H1 (cell line): ENCODE measurements at regions not wholly inside any gene's neighbourhood (a gene's known extent, or its start where the extent isn't known, plus 50 kb on each side); places are given as distances from the start of the nearest gene placed in this dataset.

Experiments
- CTCF ChIA-PET: fragments of 300-600 bp; sonication (Branson Sonifier 250); formaldehyde crosslinking; loops from one replicate; lab custom pipeline; 2021; ENCODE audit not compliant: partially characterized antibody; lab: Charles Lee
- POLR2A ChIA-PET: fragments of 300-600 bp; sonication (Branson Sonifier 250); formaldehyde crosslinking; loops from one replicate; lab custom pipeline; 2021; ENCODE audit warnings: inconsistent platforms; ENCODE audit not compliant: partially characterized antibody; lab: Charles Lee
- DNase-seq, 2 experiments: peaks; one replicate each; pipeline versions ENCODE4 v3.0.0 to v3.0.0-alpha.2; 2010 to 2022; ENCODE audit warnings: low spot score in 2 of 2, low read depth in 1 of 2, mixed read lengths in 1 of 2
- FAIRE-seq: peaks from 2 replicates; lab custom pipeline; 2011; peaks lifted over from hg19 to GRCh38; lab: Jason Lieb, UNC
- H2AFZ ChIP-seq: 2 replicates; pipeline ENCODE4 v1.8.1; 2012; ENCODE audit warnings: low read length, inconsistent platforms
- H2AK5ac ChIP-seq: 2 replicates; pipeline ENCODE4 v1.6.1; 2013; ENCODE audit warnings: low read depth, low read length
- H2BK120ac ChIP-seq: replicated peaks from 2 replicates; pipeline ENCODE3; 2013; ENCODE audit warnings: low read depth, low read length, inconsistent platforms
- H2BK12ac ChIP-seq: 2 replicates; pipeline ENCODE4 v1.6.1; 2013; ENCODE audit warnings: low read depth, low read length
- H2BK15ac ChIP-seq: 2 replicates; pipeline ENCODE4 v1.6.1; 2013; ENCODE audit warnings: low read length
- H2BK20ac ChIP-seq: 2 replicates; pipeline ENCODE4 v1.6.1; 2013; ENCODE audit warnings: low read length
- H2BK5ac ChIP-seq: 2 replicates; pipeline ENCODE4 v1.6.1; 2013; ENCODE audit warnings: low read depth, low read length
- H3K14ac ChIP-seq: 2 replicates; pipeline ENCODE4 v1.6.1; 2013; ENCODE audit warnings: inconsistent platforms; ENCODE audit not compliant: insufficient read length
- H3K18ac ChIP-seq: 2 replicates; pipeline ENCODE4 v1.6.1; 2013; ENCODE audit warnings: low read length; ENCODE audit errors: extremely low read depth
- H3K23ac ChIP-seq: 2 replicates; pipeline ENCODE4 v1.6.1; 2013; ENCODE audit warnings: inconsistent platforms; ENCODE audit not compliant: insufficient read length
- H3K23me2 ChIP-seq: 2 replicates; pipeline ENCODE4 v1.6.1; 2013; ENCODE audit warnings: low read depth, low read length
- H3K27ac ChIP-seq: 2 replicates; pipeline ENCODE4 v1.6.1; 2011; ENCODE audit warnings: low read depth, low read length, inconsistent platforms
- H3K27me3 ChIP-seq, 4 experiments: replicated peaks in 1 of 4; 1 replicate in 1 of 4; 2 replicates in 3 of 4; pipeline versions ENCODE4 v1.6.1 to v1.8.1; 2011 to 2013; ENCODE audit warnings: low read length in 3 of 4, mild to moderate bottlenecking in 3 of 4, inconsistent platforms in 2 of 4, mixed read lengths in 2 of 4, moderate library complexity in 1 of 4; ENCODE audit not compliant: control insufficient read depth in 3 of 4, insufficient read depth in 3 of 4; ENCODE audit errors: extremely low read depth in 1 of 4
- H3K36me3 ChIP-seq, 4 experiments: 2 replicates each; pipeline versions ENCODE4 v1.6.1 to v1.8.1; 2011 to 2013; ENCODE audit warnings: mild to moderate bottlenecking in 4 of 4, low read length in 3 of 4, moderate library complexity in 2 of 4, control low read depth in 1 of 4, inconsistent platforms in 1 of 4; ENCODE audit not compliant: insufficient read depth in 4 of 4, control insufficient read depth in 2 of 4
- H3K4ac ChIP-seq: replicated peaks from 2 replicates; pipeline ENCODE3; 2013; ENCODE audit warnings: low read length, low read depth, mixed read lengths, inconsistent platforms; ENCODE audit not compliant: insufficient read length
- H3K4me1 ChIP-seq, 4 experiments: replicated peaks in 1 of 4; 1 replicate in 1 of 4; 2 replicates in 3 of 4; pipeline versions ENCODE4 v1.6.1 to v1.8.1; 2011 to 2013; ENCODE audit warnings: low read length in 3 of 4, inconsistent platforms in 2 of 4, mixed read lengths in 1 of 4; ENCODE audit not compliant: insufficient read depth in 4 of 4, control insufficient read depth in 3 of 4
- H3K4me2 ChIP-seq, 2 experiments: 2 replicates each; pipeline versions ENCODE4 v1.6.1 to v1.8.1; 2011 to 2013; ENCODE audit warnings: low read depth in 2 of 2, low read length in 2 of 2, control low read depth in 1 of 2, inconsistent platforms in 1 of 2, mild to moderate bottlenecking in 1 of 2; ENCODE audit not compliant: insufficient read depth in 1 of 2
- H3K4me3 ChIP-seq, 4 experiments: fragments of 200-600, 300-600 bp in 1 of 4; sonication (generic), shearing (Covaris generic), sonication (Bioruptor Twin) in 1 of 4; 2 replicates each; pipeline versions ENCODE4 v1.5.1 to v1.8.1; 2011 to 2016; ENCODE audit warnings: low read length in 4 of 4, low read depth in 3 of 4, control low read depth in 2 of 4, inconsistent platforms in 2 of 4, mild to moderate bottlenecking in 2 of 4, mixed read lengths in 1 of 4, moderate library complexity in 1 of 4; ENCODE audit not compliant: insufficient read depth in 2 of 4; ENCODE audit errors: extremely low read depth in 1 of 4
- H3K56ac ChIP-seq: replicated peaks from 2 replicates; pipeline ENCODE3; 2013; ENCODE audit warnings: low read depth, mild to moderate bottlenecking, mixed read lengths, low read length, inconsistent platforms; ENCODE audit not compliant: insufficient read length
- H3K79me1 ChIP-seq: 2 replicates; pipeline ENCODE4 v1.6.1; 2013; ENCODE audit warnings: low read depth, low read length, control low read depth
- H3K79me2 ChIP-seq, 2 experiments: 2 replicates each; pipeline versions ENCODE4 v1.6.1 to v1.8.1; 2012 to 2013; ENCODE audit warnings: low read length in 2 of 2, mild to moderate bottlenecking in 2 of 2, inconsistent platforms in 1 of 2; ENCODE audit not compliant: insufficient read depth in 2 of 2, control insufficient read depth in 1 of 2
- H3K9ac ChIP-seq, 4 experiments: replicated peaks in 1 of 4; 1 replicate in 1 of 4; 2 replicates in 3 of 4; pipeline versions ENCODE4 v1.6.1 to v1.8.1; 2011 to 2013; ENCODE audit warnings: low read depth in 3 of 4, low read length in 3 of 4, control low read depth in 2 of 4, mild to moderate bottlenecking in 2 of 4, moderate library complexity in 2 of 4, inconsistent platforms in 1 of 4; ENCODE audit errors: extremely low read depth in 1 of 4
- H3K9me3 ChIP-seq, 2 experiments: 2 replicates each; pipeline versions ENCODE4 v1.6.1 to v1.8.1; 2012 to 2013; ENCODE audit warnings: mild to moderate bottlenecking in 2 of 2, moderate library complexity in 2 of 2, control low read depth in 1 of 2, inconsistent platforms in 1 of 2, low read depth in 1 of 2, low read length in 1 of 2, mixed read lengths in 1 of 2; ENCODE audit not compliant: insufficient read depth in 2 of 2
- H4K20me1 ChIP-seq, 2 experiments: replicated peaks in 1 of 2; 2 replicates each; pipeline versions ENCODE3 to v1.8.1; 2011 to 2013; ENCODE audit warnings: inconsistent platforms in 2 of 2, low read length in 2 of 2, mild to moderate bottlenecking in 1 of 2; ENCODE audit not compliant: insufficient read depth in 2 of 2, control insufficient read depth in 1 of 2
- H4K5ac ChIP-seq: 2 replicates; pipeline ENCODE4 v1.6.1; 2013; ENCODE audit warnings: low read length, low read depth, mixed read lengths, inconsistent platforms; ENCODE audit not compliant: insufficient read length
- H4K8ac ChIP-seq: 2 replicates; pipeline ENCODE4 v1.8.0; 2013; ENCODE audit warnings: mild to moderate bottlenecking, moderate library complexity, low read length, inconsistent platforms; ENCODE audit not compliant: insufficient read depth; ENCODE audit errors: extremely low read depth
- H4K91ac ChIP-seq: replicated peaks from 2 replicates; pipeline ENCODE3; 2013; ENCODE audit warnings: low read length, mixed read lengths, inconsistent platforms; ENCODE audit not compliant: insufficient read length
- ASH2L ChIP-seq: fragments of 200-600, 300-600 bp; sonication (generic); IDR thresholded peaks from one replicate; pipeline ENCODE4 v1.7.1; 2017; ENCODE audit warnings: low read length
- BCL11A ChIP-seq, 2 experiments: IDR thresholded peaks; one replicate each; pipeline ENCODE4 v1.6.1; 2011; ENCODE audit warnings: low read depth in 2 of 2, low read length in 2 of 2, mild to moderate bottlenecking in 2 of 2
- CEBPB ChIP-seq: IDR thresholded peaks from 2 replicates; pipeline ENCODE4 v1.6.1; 2012; ENCODE audit warnings: low read depth, low read length
- MAFK ChIP-seq: IDR thresholded peaks from 2 replicates; pipeline ENCODE4 v1.6.1; 2012; ENCODE audit warnings: low read depth, mild to moderate bottlenecking, improper control_type of control experiment, low read length
- NANOG ChIP-seq: IDR thresholded peaks from 2 replicates; pipeline ENCODE4 v1.6.1; 2011; ENCODE audit warnings: low read length, low read depth, mild to moderate bottlenecking, inconsistent platforms; ENCODE audit not compliant: insufficient read depth, poor library complexity, severe bottlenecking
- SP2 ChIP-seq: IDR thresholded peaks from 2 replicates; pipeline ENCODE4 v1.6.1; 2012; ENCODE audit warnings: mild to moderate bottlenecking, low read length, inconsistent platforms
- TBP ChIP-seq: IDR thresholded peaks from 2 replicates; pipeline ENCODE4 v1.6.1; 2011; ENCODE audit warnings: low read depth, low read length, improper control_type of control experiment
- TCF12 ChIP-seq: IDR thresholded peaks from 2 replicates; pipeline ENCODE4 v1.6.1; 2011; ENCODE audit warnings: low read depth, mild to moderate bottlenecking, low read length
- WGBS, 2 experiments: shearing (Covaris generic) in 1 of 2; methylation state at CpG; one replicate each; pipeline versions ENCODE4 v1.1.6 to v1.1.7; 2013 to 2015; ENCODE audit warnings: low lambda C conversion rate in 2 of 2, mixed read lengths in 2 of 2, inconsistent platforms in 1 of 2, low coverage in 1 of 2, missing lambda C conversion rate in 1 of 2; ENCODE audit not compliant: insufficient replicate concordance in 2 of 2, insufficient coverage in 1 of 2, insufficient read length in 1 of 2; ENCODE audit errors: extremely low coverage in 1 of 2, missing lambda C conversion rate in 1 of 2; 5-methylcytosine and 5-hydroxymethylcytosine counted together
- TF ChIP-seq, protein P1 (sequence below): IDR thresholded peaks from 2 replicates; pipeline ENCODE4 v1.6.1; 2012; ENCODE audit warnings: inconsistent platforms
- TF ChIP-seq, protein P2 (sequence below): IDR thresholded peaks from 2 replicates; pipeline ENCODE4 v1.6.1; 2012; ENCODE audit warnings: low read length, inconsistent platforms
- TF ChIP-seq, protein P3 (sequence below), 3 experiments: IDR thresholded peaks; 1 replicate in 2 of 3; 2 replicates in 1 of 3; pipeline versions ENCODE4 v1.5.1 to v1.6.1; 2011; ENCODE audit warnings: low read length in 3 of 3, mild to moderate bottlenecking in 3 of 3, inconsistent platforms in 2 of 3, low read depth in 1 of 3, moderate library complexity in 1 of 3; ENCODE audit not compliant: insufficient read depth in 1 of 3; ENCODE audit errors: control extremely low read depth in 1 of 3

DNA sequence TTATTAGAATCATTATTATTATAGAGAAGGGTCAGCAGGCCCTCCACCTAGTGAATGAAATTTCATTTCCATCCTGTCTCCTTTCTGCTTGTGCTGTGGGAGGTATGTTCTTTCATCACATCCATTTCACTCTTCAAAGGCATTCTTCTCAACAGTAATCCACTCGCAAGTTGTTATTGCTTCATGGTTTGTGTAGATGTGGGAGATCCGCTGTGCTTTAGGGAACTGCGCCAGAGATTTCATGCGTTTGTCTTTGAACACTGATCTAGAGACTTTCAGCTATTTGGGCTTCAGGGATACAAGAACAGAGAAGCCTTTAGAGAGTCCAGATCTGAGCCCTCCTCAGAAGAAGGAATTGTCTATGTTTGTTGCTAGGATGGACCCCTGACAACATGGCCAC is 53.5 kb upstream of the PUDP start:
- Histone ChIP-seq H2BK20ac (no peak overlapping the region), H3K27me3 (no peaks in the 10 kb centered on the region), H2BK5ac (no peak overlapping the region), H3K9me3 (no peaks in the 10 kb centered on the region), H3K18ac (no peak overlapping the region), H3K4me2 (no peak overlapping the region), H2AFZ (no peak overlapping the region), H4K91ac (no peak overlapping the region), H3K14ac (no peak overlapping the region), H3K23me2 (no peaks in the 10 kb centered on the region), H3K27ac (no peak overlapping the region), H3K4ac (no peak overlapping the region), H4K5ac (no peak overlapping the region), H3K79me2 (no peaks in the 10 kb centered on the region), H3K79me1 (no peaks in the 10 kb centered on the region), H3K4me3 (no peak overlapping the region), H3K23ac (no peak overlapping the region), H4K8ac (no peak overlapping the region), H3K9ac (no peak overlapping the region), H3K36me3 (no peaks in the 10 kb centered on the region), H3K56ac (no peak overlapping the region), H2BK120ac (no peak overlapping the region), H2BK15ac (no peak overlapping the region), H4K20me1 (no peaks in the 10 kb centered on the region), H2AK5ac (no peak overlapping the region), H3K4me1 (no peaks in the 10 kb centered on the region), H2BK12ac (no peak overlapping the region)
- CTCF ChIA-PET = no interaction called here
- DNase-seq (no peak), FAIRE-seq (no peak)
- POLR2A ChIA-PET = no interaction called here
- WGBS, 2 experiments = 100% methylated on average over 1 of the region's 4 CpGs; no CpG with 5 or more reads in 1 of the 2 experiments
- TF ChIP-seq TCF12 (no peak), NANOG (no peak), SP2 (no peak), MAFK (no peak), ASH2L (no peak), CEBPB (no peak), TBP (no peak), BCL11A (IDR thresholded peaks at IDR 0.05; ENCODE audit: low read depth in 2 of 2, low read length in 2 of 2) (no peak)
- TF ChIP-seq, protein P1, sequence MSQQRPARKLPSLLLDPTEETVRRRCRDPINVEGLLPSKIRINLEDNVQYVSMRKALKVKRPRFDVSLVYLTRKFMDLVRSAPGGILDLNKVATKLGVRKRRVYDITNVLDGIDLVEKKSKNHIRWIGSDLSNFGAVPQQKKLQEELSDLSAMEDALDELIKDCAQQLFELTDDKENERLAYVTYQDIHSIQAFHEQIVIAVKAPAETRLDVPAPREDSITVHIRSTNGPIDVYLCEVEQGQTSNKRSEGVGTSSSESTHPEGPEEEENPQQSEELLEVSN = no peak
- TF ChIP-seq, protein P2, sequence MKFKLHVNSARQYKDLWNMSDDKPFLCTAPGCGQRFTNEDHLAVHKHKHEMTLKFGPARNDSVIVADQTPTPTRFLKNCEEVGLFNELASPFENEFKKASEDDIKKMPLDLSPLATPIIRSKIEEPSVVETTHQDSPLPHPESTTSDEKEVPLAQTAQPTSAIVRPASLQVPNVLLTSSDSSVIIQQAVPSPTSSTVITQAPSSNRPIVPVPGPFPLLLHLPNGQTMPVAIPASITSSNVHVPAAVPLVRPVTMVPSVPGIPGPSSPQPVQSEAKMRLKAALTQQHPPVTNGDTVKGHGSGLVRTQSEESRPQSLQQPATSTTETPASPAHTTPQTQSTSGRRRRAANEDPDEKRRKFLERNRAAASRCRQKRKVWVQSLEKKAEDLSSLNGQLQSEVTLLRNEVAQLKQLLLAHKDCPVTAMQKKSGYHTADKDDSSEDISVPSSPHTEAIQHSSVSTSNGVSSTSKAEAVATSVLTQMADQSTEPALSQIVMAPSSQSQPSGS = no peak
- TF ChIP-seq, protein P3, sequence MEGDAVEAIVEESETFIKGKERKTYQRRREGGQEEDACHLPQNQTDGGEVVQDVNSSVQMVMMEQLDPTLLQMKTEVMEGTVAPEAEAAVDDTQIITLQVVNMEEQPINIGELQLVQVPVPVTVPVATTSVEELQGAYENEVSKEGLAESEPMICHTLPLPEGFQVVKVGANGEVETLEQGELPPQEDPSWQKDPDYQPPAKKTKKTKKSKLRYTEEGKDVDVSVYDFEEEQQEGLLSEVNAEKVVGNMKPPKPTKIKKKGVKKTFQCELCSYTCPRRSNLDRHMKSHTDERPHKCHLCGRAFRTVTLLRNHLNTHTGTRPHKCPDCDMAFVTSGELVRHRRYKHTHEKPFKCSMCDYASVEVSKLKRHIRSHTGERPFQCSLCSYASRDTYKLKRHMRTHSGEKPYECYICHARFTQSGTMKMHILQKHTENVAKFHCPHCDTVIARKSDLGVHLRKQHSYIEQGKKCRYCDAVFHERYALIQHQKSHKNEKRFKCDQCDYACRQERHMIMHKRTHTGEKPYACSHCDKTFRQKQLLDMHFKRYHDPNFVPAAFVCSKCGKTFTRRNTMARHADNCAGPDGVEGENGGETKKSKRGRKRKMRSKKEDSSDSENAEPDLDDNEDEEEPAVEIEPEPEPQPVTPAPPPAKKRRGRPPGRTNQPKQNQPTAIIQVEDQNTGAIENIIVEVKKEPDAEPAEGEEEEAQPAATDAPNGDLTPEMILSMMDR (IDR thresholded peaks at IDR 0.05; ENCODE audit: control extremely low read depth in 1 of 3, insufficient read depth in 1 of 3, low read depth in 1 of 3, low read length in 3 of 3) = no peak
